ENCODE measurements at regions not wholly inside any gene's neighbourhood (a gene's known extent, or its start where the extent isn't known, plus 50 kb on each side); places are given as distances from the start of the nearest gene placed in this dataset.

DNA sequence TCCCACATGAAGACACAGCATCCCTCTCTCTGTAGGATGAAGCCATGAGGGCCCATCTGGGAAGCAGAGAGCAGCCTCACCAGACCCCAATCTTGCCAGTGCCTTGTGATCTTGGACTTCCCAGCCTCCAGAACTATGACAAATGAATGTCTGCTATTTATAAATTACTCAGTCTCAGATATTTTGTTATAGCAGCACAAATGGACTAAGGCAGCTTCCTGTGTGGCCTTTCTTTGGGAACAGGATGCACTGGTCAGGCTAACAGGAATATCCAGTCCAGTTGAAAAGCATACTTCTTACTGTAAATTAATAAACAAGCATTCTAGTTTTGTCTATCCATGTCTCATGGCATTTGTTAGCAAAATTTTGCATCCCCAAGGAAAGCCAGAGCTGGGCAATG lies 134.1 kb upstream of the ETV3 start:
- TF ChIP-seq, protein P1, sequence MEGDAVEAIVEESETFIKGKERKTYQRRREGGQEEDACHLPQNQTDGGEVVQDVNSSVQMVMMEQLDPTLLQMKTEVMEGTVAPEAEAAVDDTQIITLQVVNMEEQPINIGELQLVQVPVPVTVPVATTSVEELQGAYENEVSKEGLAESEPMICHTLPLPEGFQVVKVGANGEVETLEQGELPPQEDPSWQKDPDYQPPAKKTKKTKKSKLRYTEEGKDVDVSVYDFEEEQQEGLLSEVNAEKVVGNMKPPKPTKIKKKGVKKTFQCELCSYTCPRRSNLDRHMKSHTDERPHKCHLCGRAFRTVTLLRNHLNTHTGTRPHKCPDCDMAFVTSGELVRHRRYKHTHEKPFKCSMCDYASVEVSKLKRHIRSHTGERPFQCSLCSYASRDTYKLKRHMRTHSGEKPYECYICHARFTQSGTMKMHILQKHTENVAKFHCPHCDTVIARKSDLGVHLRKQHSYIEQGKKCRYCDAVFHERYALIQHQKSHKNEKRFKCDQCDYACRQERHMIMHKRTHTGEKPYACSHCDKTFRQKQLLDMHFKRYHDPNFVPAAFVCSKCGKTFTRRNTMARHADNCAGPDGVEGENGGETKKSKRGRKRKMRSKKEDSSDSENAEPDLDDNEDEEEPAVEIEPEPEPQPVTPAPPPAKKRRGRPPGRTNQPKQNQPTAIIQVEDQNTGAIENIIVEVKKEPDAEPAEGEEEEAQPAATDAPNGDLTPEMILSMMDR (IDR thresholded peaks at IDR 0.05) = no peak; the same call in 1 of the 2 replicates
- TF ChIP-seq ZFX (IDR thresholded peaks at IDR 0.05; ENCODE audit: borderline replicate concordance) = no peak

All from 22Rv1 (cell line).